GM06990 (cell line): ENCODE measurements at regions not wholly inside any gene's neighbourhood (a gene's known extent, or its start where the extent isn't known, plus 50 kb on each side); places are given as distances from the start of the nearest gene placed in this dataset.

Experiments used
- DNase-seq: peaks from one replicate; pipeline ENCODE4 v3.0.0-alpha.2; 2011; ENCODE audit not compliant: insufficient read length; ENCODE audit errors: extremely low read depth
- H3K27me3 ChIP-seq: replicated peaks from 2 replicates; pipeline ENCODE4 v1.6.0; 2011; ENCODE audit warnings: low read length; ENCODE audit not compliant: control insufficient read depth, insufficient read depth
- H3K36me3 ChIP-seq: 2 replicates; pipeline ENCODE4 v1.5.1; 2011; ENCODE audit warnings: low read length; ENCODE audit not compliant: control insufficient read depth, insufficient read depth
- H3K4me3 ChIP-seq: replicated peaks from 2 replicates; pipeline ENCODE4 v1.5.1; 2011; ENCODE audit warnings: low read depth, mild to moderate bottlenecking, control low read depth, low read length
- CTCF ChIP-seq: IDR thresholded peaks from 2 replicates; pipeline ENCODE4 v1.5.1; 2011; ENCODE audit warnings: low read length, control low read depth, mild to moderate bottlenecking, inconsistent platforms; ENCODE audit not compliant: insufficient read depth, poor library complexity, severe bottlenecking

GRCh38 chrX:13147733-13148132, 103.3 kb upstream of the FAM9C start:
- no peak for TF ChIP-seq CTCF
- H3K27me3 ChIP-seq, result no peaks in the 10 kb centered on the region
- no peaks in the 10 kb centered on the region for H3K36me3 ChIP-seq
- H3K4me3 ChIP-seq, result no peak overlapping the region
- no peak for DNase-seq

GRCh38 chrX:13147147-13147546, 102.7 kb upstream of the FAM9C start:
- Histone ChIP-seq H3K4me3 (no peak overlapping the region), H3K36me3 (no peaks in the 10 kb centered on the region), H3K27me3 (no peaks in the 10 kb centered on the region)
- no peak for DNase-seq
- no peak for TF ChIP-seq CTCF

GRCh38 chrX:13144927-13145655, 100.7 kb upstream of the FAM9C start:
- DNase-seq, result no peak
- no peak for TF ChIP-seq CTCF
- no peak overlapping the region for H3K4me3 ChIP-seq
- no peaks in the 10 kb centered on the region for H3K36me3 ChIP-seq
- no peaks in the 10 kb centered on the region for H3K27me3 ChIP-seq

- TF ChIP-seq CTCF, result no peak
- no peak for DNase-seq
- Histone ChIP-seq H3K27me3 (no peaks in the 10 kb centered on the region), H3K4me3 (no peak overlapping the region), H3K36me3 (no peaks in the 10 kb centered on the region)
These were observed 98.5 kb upstream of the FAM9C start for GRCh38 chrX:13142891-13143290.

- Histone ChIP-seq H3K36me3 (no peaks in the 10 kb centered on the region), H3K4me3 (no peak overlapping the region), H3K27me3 (no peaks in the 10 kb centered on the region)
- TF ChIP-seq CTCF, result no peak
- DNase-seq, result no peak
These were observed 95.6 kb upstream of the FAM9C start for GRCh38 chrX:13140007-13140406.
